NOMO-1 treated with DMSO at 0.1 percent for 48 hours (cell line): ENCODE measurements at regions not wholly inside any gene's neighbourhood (a gene's known extent, or its start where the extent isn't known, plus 50 kb on each side); places are given as distances from the start of the nearest gene placed in this dataset.

Experiments
- DNase-seq: peaks from one replicate; lab custom pipeline; 2025; ENCODE audit not compliant: unreplicated experiment; lab: John Stamatoyannopoulos, UW

GRCh38 chr11:128407962-128408361 is 179.4 kb downstream of the ETS1 start:
- no peak for DNase-seq

DNA sequence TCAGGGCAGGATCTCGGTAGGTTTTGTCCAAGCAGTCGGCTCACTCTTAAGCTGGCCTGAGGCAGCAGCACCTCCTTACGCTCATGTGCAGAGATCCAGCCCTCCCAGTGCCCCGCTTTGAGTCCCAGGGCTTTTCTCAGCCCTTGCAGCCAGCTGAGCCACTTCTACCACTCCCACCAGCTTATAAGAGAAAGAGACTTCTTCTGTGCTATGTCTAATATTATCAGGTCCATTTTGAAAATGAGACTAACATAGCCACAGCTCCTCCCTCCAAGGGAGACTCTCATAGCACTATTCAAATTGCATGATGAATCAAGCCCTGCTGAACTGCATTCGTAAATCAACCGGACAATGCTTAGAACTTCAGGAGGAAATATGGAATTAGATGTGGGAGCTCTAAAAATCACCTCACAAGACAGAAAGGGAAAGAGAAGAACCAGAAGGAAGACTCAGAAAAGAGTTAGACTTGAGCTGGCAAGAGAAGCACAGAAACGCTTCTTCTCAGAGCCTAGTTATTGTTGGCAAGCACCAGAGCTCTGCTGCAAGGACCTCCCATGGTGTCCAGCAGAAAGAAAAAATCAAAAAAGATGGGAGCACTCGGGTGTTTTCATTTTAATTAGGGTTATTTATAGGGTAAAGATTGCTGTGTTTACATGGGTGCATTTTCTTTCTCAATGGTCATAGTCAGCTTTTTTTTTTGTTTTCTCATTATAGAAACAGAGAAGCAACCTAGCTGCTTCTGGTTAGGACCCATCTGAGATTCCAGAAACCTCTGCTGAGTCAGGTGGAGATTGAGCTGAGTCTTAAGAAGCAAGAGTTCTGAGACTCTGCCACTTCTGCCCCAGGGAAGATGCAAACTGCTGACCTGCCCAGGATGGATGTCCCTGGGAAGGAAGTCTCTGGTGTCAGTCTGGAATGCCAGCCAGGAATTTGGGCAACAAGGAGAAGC is 181.4 kb downstream of the ETS1 start:
- DNase-seq = no peak

DNA sequence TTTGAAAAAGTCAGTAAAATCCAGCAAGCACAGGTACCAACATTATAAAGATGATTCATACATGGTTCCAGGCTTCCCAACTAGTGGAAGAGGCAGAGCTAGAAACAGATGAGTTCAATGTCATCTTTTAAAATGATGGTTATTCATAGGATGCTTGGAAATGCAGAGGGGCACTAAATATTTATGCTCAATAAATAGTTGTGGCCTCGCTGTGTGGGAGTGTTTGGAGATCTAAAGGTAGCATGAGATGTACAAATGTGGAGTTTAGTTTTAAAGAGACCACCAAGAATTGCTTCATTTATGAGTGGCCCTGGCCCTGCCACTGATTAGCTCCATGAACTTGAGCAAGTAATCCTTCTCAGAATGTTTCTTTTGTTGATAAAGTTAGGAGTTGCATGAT is 182.2 kb downstream of the ETS1 start:
- no peak for DNase-seq

DNA sequence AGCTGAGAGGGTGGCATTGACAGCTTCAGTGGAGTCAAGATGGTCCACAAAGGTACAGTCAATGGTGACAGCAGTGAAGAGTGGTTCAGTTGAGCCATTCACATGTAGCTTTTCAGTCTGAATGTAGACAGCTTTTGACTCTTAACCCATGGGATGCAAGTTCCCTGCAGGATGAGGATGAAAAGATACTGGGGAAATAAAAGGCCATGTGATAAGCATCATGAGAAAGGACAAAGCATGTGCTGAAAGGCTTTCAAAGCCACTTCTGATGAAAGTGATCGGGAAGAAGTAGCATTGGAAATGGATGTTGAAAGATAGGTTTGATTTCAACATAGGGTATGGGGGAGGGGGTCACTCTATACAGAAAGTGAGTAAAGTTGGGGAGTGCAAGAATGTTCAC is 182.9 kb downstream of the ETS1 start:
- no peak for DNase-seq

DNA sequence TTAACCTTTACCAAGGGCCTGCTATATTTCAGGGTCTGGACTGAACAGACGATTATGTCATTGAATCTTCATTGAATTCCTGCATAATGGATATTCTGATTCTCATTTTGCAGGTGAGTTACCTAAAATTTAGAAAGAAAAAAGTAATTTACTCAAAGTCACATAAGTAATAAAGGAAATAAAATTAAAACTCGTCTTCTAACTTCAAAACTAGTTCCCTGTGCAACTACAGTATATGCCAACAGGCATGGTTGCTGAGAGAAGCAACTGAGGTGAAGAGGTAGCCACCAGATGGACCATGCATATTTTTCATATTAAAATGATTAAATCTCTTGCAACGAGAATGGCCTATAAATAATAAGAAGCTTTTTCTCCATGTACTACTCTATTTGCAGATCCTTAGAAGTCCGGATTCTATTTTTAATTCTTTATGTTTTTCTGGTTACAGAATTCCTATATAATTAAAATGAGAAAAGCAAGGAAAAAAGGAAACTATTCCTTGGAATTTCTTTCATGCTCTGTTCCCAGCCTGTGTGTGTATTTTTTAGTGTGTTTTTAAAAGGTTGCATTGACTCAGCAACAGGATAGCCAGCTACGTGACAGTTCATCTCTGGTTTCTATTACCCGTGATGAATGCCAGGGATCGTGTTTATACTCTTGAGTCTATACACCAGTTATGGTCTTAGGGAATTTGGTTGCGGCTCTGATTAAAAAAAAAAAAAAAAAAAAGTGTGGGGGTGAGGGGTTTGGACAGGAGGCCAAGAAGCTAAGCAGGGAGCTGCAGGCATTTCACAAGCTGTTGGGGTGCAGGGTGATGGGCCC is 186.8 kb downstream of the ETS1 start:
- no peak for DNase-seq

DNA sequence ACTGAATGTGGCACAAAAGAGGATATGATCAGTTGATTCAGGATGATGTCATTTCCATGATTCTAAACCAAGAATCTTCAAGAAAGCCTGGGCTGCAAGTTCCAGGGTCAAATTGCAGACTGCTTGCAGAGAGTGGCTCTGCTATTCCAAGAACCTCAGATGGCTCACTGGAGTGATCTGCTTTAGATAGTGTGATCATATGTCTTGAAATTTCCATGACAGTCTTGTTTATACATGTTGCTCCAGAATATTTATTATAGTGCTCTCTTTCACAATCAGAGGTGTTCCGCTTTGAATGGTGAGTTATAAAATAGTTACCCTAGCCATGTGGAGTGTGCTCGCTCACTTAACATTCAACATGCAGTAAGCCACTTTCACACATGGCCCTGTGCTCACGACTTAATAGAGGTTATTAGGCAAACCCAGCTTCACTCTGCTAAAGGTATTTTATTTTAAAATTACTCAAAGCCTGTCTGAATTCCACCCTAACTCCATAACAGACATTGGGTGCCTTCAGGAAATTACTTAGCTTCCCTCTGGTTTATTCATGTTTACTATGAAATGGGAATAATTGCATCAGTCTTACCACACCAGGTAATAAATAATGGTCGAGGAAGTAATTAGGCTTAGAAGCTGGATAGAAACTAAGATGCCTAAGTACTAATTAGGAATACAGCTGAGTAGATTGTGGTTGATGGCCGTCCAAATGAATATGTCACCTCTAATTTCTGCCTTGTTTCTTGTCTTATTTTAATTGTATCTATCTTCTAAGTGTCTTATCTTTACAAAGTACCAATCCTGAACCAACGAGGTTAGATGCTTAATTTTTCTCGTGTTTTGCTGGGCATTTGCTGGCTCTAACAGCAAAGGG is 187.9 kb downstream of the ETS1 start:
- DNase-seq = peak; percentile 90

DNA sequence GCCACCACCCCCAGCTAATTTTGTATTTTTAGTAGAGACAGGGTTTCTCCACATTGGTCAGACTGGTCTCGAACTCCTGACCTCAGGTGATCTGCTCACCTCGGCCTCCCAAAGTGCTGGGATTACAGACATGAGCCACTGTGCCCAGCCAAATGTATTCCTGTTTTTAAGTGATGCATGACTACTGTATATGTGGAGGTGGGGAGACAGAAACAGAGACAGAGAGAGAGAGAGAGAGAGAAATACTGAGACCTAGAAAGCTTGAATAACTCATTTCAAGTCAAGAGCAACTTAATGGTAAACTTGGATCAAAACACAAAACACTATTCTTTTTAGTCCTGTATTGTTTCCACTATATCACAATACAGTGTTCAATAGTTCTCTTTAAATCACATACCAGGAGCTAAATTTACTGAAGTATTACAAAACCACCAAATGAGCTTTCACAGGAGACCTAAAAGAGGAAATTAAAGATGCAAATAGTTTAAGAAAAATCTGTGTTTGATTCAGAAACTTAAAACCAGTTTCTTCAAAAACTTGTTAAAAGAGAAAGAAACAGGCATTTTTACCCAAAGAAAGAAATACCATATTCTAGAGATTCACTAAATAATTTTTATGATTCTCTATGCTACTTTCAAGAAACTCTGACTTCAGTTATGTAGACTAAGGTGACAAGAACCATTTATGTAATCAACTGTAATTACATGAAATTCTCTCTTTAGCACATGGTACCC is 188.7 kb downstream of the ETS1 start:
- peak; percentile 84 for DNase-seq

- DNase-seq = no peak
Observed at GRCh38 chr11:128397362-128397761, 190.0 kb downstream of the ETS1 start.

DNA sequence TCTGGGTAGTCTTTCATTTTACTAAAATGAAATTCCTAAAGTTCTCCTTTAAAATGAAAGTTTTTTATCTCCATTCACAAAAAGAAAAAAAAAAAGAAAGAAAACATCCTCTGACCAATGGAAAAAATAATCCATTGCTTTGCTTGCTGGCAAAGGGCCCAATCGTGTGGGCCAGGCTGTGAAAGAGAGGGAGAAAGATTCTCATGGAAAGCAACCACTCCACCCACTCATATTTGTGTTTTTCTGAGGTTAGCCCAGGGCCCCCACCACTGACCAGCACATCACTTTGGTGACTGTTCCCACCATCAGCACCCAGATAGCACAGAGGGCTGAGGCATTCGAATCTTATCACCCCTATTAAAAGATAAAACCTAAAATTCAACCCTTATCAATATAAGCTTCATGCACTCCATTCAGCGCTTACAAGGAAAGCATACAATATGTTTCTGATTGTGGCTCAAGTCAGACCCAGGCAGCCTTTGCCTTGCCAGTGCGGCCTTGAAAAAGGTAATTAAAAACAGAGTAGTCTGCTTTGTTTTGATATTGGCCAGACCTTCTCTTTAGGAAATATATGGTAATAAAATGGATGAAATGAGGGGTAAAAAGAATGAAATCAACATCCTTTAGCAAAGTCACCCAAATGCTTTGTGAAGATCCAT is 192.8 kb downstream of the ETS1 start:
- no peak for DNase-seq

DNA sequence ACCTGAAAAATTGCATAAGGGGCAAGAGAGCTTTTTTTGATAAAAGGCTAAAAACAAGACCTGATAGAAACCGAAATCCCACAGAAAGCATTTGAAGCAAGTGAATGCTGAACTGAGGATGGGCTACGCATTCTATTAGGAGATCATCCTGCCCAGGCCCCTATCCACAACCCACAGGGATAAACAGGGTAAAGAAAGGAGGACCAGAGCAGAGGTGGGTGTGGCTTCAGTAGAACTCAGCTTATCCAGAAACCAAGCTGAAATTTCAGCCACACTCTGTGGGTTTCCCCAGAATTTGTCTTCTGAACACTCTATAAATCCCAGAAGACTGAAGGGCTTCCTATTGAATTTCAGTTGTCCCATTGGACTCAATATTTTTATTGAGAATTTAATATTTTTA is 195.1 kb downstream of the ETS1 start:
- no peak for DNase-seq

- no peak for DNase-seq
Observed at GRCh38 chr11:128391811-128392210, 195.5 kb downstream of the ETS1 start.

DNA sequence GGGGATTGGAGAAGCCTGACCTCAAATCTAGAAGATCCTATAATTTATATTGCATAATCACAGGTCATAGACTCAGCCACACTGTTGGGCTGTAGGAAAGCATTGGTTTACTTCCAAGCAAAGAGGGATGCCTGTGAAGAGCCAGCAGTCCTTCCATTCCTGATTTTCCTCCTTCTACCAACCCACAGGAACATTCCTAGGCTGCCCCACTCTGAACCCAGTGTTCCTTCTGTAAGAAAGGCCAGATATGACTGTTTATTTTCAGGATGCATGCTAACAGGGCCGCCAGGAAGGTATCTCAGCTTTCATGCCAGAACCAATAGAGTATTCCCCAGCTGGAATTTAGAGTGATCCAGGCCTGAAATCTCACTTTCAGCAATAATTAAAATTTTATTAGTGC is 197.1 kb downstream of the ETS1 start:
- no peak for DNase-seq

- DNase-seq = no peak
Observed at GRCh38 chr11:128389461-128389976, 197.8 kb downstream of the ETS1 start.

DNA sequence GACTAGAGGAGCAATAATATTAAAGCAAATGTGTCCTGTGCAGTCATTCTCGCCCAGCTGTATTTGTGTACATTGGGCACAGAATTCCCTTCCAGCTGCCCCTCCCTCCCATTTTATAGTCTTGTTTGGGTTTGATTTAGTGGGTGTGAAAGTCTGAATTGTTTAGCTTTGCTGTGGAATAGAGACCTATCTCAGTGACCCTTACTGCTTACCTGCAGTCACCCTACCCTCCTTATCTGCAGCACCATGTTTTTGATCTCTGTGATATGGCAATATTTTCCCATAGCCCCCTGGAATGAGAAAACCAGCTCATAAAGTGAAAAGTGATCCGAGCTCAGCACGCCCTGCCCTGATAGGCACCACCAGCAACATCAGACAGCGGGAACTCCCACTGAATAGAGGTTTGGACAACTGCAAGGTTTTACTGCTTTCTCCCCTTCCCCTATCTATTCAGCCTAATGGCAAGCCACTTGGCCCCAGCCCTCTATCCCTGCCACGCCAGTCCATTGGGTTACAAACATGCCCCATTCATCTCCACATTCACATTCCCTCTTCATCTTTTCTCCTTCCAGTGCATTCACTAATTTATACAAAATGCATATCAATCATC is 199.0 kb downstream of the ETS1 start:
- no peak for DNase-seq

- DNase-seq = no peak
Observed at GRCh38 chr11:128379587-128380580, 207.5 kb downstream of the ETS1 start.

GRCh38 chr11:128375961-128376360 is 211.4 kb downstream of the ETS1 start:
- no peak for DNase-seq

- DNase-seq = peak; percentile 48
Observed at GRCh38 chr11:128374026-128374425, 213.3 kb downstream of the ETS1 start.

DNA sequence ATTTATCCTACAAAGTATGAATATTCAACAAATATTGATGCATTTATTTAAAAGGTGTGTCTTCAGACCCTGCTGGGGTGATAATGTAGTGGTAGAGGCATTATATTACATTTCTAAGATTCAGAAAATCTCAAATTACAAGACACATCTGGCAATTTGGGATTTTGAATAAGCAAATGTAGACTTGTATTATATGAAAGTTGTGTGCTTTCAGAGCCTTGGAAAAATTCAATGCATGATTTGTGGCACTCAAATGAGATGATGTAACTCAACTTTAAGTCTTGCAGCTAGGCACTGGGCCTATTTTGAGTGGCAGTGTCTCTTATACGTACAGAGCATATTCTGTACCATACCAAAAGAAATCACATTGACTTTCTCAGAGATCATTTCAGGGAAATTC is 214.4 kb downstream of the ETS1 start:
- DNase-seq = no peak
